ENCODE measurements at regions not wholly inside any gene's neighbourhood (a gene's known extent, or its start where the extent isn't known, plus 50 kb on each side); places are given as distances from the start of the nearest gene placed in this dataset.

DNA sequence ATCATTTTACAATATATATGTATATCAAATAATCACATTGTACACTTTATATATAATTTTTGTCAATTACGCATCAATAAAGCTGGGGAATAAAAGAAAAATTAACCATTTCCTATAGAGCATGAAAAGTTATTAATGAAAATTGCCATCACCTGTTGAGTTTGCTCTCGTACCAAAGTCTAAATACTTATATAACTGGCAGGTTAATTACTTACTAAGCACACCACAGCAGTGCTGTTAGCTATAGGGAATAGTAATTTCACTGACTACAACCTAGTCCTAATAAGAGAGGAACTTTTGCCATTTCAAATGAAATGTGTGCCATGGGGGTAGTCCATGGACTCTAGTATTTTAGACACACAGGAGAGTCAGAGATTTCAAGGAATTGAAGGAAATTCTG, 176.9 kb upstream of the COL1A2 start:
- Histone ChIP-seq H3K27ac (replicated peaks in 1 of 4) (no peak overlapping the region), H3K27me3 (no peaks in the 10 kb centered on the region), H3K4me3 (no peak overlapping the region), H3K4me1 (no peaks in the 10 kb centered on the region), H3K36me3 (no peaks in the 10 kb centered on the region), H3K9me3 (no peaks in the 10 kb centered on the region)
- intact Hi-C loops (cut with DNase I): no loop called here
- 90% methylated on average over 2 of the region's 2 CpGs for WGBS
- no peak for DNase-seq (ENCODE audit: extremely low spot score)
- TF ChIP-seq, protein P1, sequence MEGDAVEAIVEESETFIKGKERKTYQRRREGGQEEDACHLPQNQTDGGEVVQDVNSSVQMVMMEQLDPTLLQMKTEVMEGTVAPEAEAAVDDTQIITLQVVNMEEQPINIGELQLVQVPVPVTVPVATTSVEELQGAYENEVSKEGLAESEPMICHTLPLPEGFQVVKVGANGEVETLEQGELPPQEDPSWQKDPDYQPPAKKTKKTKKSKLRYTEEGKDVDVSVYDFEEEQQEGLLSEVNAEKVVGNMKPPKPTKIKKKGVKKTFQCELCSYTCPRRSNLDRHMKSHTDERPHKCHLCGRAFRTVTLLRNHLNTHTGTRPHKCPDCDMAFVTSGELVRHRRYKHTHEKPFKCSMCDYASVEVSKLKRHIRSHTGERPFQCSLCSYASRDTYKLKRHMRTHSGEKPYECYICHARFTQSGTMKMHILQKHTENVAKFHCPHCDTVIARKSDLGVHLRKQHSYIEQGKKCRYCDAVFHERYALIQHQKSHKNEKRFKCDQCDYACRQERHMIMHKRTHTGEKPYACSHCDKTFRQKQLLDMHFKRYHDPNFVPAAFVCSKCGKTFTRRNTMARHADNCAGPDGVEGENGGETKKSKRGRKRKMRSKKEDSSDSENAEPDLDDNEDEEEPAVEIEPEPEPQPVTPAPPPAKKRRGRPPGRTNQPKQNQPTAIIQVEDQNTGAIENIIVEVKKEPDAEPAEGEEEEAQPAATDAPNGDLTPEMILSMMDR (IDR thresholded peaks at IDR 0.05): no peak
- TF ChIP-seq POLR2AphosphoS5 (IDR thresholded peaks at IDR 0.05) (no peak), EP300 (IDR thresholded peaks at IDR 0.05) (no peak), POLR2A (IDR thresholded peaks at IDR 0.05; ENCODE audit: low read depth) (no peak)

DNA sequence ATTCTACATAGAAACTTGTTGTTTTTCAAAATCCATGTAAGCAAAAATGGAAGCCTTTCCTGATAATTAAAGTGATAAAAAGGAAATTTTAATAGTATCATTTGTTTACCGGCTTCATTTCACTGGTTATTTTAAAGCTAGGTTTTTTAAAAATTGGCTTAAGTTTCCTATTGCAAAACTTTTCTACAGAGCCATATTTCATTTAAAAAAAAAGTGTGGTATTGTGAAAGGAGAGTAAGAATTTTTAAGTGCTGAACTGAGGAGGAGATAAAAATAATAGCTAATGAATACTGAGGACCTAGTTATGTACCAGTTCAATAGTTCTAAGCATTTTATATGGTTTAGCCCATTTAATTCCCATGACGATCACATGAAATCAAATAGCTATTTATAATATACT, 172.2 kb upstream of the COL1A2 start:
- Histone ChIP-seq H3K9me3 (no peaks in the 10 kb centered on the region), H3K27ac (replicated peaks in 1 of 4) (no peak overlapping the region), H3K36me3 (no peaks in the 10 kb centered on the region), H3K4me3 (no peak overlapping the region), H3K27me3 (no peaks in the 10 kb centered on the region), H3K4me1 (peaks cover 0 to 6% (median 2%) of the 10 kb centered on the region in 4 donors)
- intact Hi-C loops (cut with DNase I): no loop called here
- 85% methylated on average over 2 of the region's 2 CpGs for WGBS
- TF ChIP-seq, protein P1 (IDR thresholded peaks at IDR 0.05): no peak
- TF ChIP-seq POLR2AphosphoS5 (IDR thresholded peaks at IDR 0.05) (no peak), EP300 (IDR thresholded peaks at IDR 0.05) (no peak)
- DNase-seq (ENCODE audit: extremely low spot score): no peak

DNA sequence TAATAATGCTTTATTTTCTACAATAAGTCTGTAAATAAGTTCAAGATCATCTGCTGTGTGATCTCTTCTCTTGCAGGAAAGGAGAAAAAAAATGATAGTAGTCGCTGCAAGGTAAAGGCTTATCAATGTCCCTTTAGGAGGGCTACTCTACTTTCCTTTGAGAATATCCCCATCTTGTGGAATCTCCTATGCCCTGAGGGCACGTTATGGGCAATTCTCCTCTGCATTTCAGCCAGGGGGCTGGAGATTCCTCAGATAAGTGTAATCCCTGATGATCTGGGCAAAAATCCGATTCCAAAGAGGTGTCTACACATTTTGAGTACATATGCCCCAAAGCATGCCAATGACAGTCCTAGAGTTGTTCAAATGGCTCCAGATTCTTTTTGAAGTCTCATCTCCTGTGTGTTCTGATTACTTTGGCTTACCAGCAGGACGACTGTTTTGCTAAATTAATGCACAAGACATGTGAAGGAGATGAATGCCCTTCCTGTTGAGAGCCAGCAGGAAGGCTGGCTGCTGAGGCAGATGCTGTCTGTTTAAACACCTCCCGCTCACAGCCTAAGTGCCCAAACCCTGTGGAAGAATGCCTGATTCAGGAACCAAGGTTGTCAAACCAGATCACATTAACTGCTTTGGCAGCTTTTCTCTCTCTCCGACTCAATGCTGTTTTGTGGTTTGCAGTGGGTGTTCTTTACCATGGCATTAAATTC, 171.2 kb upstream of the COL1A2 start:
- no peaks in the 10 kb centered on the region for H3K9me3 ChIP-seq
- WGBS: 25% methylated on average over 6 of the region's 6 CpGs
- H3K27ac ChIP-seq (replicated peaks in 1 of 4): no peak overlapping the region
- intact Hi-C loops (cut with DNase I): no loop called here
- H3K4me1 ChIP-seq: peaks cover 0 to 6% (median 2%) of the 10 kb centered on the region in 4 donors
- no peak for DNase-seq (ENCODE audit: extremely low spot score)
- H3K36me3 ChIP-seq: no peaks in the 10 kb centered on the region
- H3K4me3 ChIP-seq: no peak overlapping the region
- no peak for TF ChIP-seq EP300 (IDR thresholded peaks at IDR 0.05)
- TF ChIP-seq, protein P1 (IDR thresholded peaks at IDR 0.05): no peak
- TF ChIP-seq POLR2A (IDR thresholded peaks at IDR 0.05; ENCODE audit: low read depth): no peak
- no peak for TF ChIP-seq POLR2AphosphoS5 (IDR thresholded peaks at IDR 0.05)
- H3K27me3 ChIP-seq: no peaks in the 10 kb centered on the region

DNA sequence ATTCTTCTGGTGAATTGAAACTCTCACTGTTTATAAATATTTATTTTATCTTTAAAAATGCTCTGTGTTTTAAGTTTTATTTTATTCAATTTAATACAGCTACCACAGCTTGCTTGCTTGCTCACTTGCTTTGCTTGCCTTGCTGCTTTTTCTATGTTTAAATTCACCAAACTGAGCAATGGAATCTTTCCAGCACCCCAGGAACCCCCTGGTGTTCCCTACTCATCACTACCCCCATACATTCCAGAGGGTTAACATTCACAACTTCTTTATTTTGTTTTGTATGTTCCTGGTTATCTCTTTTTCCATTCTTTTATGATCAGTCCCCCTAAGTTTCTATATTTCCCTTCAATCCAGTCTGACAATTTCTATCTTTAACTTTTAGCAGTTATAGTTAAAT, 166.5 kb upstream of the COL1A2 start:
- no peak for DNase-seq (ENCODE audit: extremely low spot score)
- Histone ChIP-seq H3K27me3 (no peaks in the 10 kb centered on the region), H3K9me3 (no peaks in the 10 kb centered on the region), H3K27ac (replicated peaks in 1 of 4) (no peak overlapping the region), H3K4me1 (peaks cover 0 to 6% (median 2%) of the 10 kb centered on the region in 4 donors), H3K36me3 (no peaks in the 10 kb centered on the region), H3K4me3 (no peak overlapping the region)
- no peak for TF ChIP-seq EP300 (IDR thresholded peaks at IDR 0.05)
- no peak for TF ChIP-seq POLR2A (IDR thresholded peaks at IDR 0.05; ENCODE audit: low read depth)
- TF ChIP-seq, protein P1 (IDR thresholded peaks at IDR 0.05): no peak
- intact Hi-C loops (cut with DNase I): no loop called here

DNA sequence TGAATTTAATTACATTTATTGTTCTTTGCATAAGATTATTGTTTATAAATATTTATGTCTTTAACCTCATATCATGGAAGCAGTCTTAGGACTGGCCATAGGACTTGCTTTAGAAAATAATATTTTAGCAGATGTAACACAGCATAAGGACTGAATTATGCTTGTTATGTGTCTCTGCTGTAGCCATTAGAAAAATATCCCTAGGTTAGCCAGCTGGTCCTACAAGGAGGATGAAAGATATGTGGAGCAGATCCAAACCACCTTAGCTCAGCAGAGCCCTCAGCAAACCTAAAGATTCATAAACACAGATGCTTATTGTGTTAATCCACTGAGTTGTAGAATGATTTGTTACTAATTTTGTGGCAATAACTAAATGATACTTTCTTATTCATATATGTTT, 166.0 kb upstream of the COL1A2 start:
- DNase-seq (ENCODE audit: extremely low spot score): no peak
- TF ChIP-seq, protein P1 (IDR thresholded peaks at IDR 0.05): no peak
- TF ChIP-seq EP300 (IDR thresholded peaks at IDR 0.05) (no peak), POLR2AphosphoS5 (IDR thresholded peaks at IDR 0.05) (no peak), POLR2A (IDR thresholded peaks at IDR 0.05; ENCODE audit: low read depth) (no peak)
- peaks cover 0 to 3% (median under 1%) of the 10 kb centered on the region in 4 donors for H3K4me1 ChIP-seq
- H3K27me3 ChIP-seq: no peaks in the 10 kb centered on the region
- no peaks in the 10 kb centered on the region for H3K9me3 ChIP-seq
- H3K36me3 ChIP-seq: no peaks in the 10 kb centered on the region
- H3K4me3 ChIP-seq: no peak overlapping the region
- no peak overlapping the region for H3K27ac ChIP-seq (replicated peaks in 1 of 4)
- intact Hi-C loops (cut with DNase I): no loop called here
